Epidermal melanocyte (primary cell): ENCODE measurements at regions not wholly inside any gene's neighbourhood (a gene's known extent, or its start where the extent isn't known, plus 50 kb on each side); places are given as distances from the start of the nearest gene placed in this dataset.

Source experiments
- DNase-seq: peaks from one replicate; pipeline ENCODE4 v3.0.0; 2011; ENCODE audit warnings: low spot score; ENCODE audit not compliant: insufficient read length

- no peak for DNase-seq
Observed at GRCh38 chr3:40851836-40852235, 327.1 kb downstream of the ZNF621 start.

- DNase-seq = no peak
Observed at GRCh38 chr3:40852712-40853111, 328.0 kb downstream of the ZNF621 start.

- no peak for DNase-seq
Observed at GRCh38 chr3:40853474-40853873, 328.7 kb downstream of the ZNF621 start.

- DNase-seq = no peak
Observed at GRCh38 chr3:40855871-40856270, 331.1 kb downstream of the ZNF621 start.

- no peak for DNase-seq
Observed at GRCh38 chr3:40858364-40859115, 333.8 kb downstream of the ZNF621 start.

- DNase-seq = no peak
Observed at GRCh38 chr3:40862946-40863345, 336.4 kb upstream of the CTNNB1 start.

GRCh38 chr3:40864146-40864782 is 335.0 kb upstream of the CTNNB1 start:
- no peak for DNase-seq

- DNase-seq = no peak
Observed at GRCh38 chr3:40864915-40865314, 334.4 kb upstream of the CTNNB1 start.

DNA sequence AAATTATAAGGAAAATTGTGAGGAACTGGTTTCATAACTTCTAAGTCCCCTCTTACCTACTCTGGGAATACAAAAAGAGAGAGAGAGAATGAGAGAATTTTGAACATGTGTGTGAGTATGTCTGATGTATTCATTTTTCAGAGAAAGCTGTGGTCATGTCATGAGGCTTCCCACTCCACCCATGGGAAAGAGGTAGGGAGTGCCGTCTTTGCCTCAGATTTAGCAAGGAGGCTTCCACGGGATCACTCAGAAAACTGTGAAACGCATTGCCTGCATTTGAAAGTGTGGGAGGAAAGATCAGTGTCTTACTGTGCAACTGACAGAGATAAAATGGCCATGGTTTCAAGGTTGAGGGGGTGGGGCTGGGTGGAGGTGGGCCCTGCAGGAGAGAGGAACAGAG is 331.5 kb upstream of the CTNNB1 start:
- no peak for DNase-seq

DNA sequence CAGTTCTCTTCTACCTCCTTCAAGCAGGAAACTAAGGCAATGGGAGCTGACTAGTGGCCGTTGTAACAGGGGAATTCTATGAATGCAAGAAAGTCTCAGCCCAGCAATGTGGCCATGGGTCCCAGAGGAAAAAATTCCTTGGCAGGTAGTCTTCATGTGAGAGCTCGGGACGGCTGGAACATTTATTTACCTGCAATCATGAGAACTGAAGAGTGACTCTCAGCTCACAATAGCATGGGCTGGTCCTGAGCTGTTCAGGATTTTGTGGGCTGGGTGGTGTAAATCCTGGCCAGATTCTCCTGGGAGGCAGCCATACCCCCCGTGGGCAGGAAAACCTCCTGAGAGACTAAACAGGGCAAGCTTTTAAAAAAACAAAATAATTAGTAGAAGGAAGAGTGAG is 330.3 kb upstream of the CTNNB1 start:
- DNase-seq = no peak

DNA sequence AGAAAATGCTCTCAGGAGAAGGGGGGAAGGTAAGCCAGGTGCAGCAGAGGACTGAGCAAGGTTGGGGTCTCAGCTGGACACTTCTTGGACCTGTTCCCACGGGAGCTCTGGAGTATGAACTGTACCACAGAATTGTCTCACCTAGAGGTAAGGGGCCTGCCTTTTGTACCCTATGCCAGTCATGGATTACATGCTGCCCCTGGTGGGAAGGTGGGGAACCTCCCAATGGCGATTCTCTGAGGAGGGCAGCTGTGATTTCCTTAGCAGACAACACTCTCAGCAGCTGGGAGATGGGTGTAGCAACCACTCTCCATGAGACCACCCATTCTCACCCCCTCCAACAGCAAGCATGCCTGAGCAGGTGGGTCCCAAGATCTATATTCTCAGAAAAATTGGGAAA is 329.4 kb upstream of the CTNNB1 start:
- DNase-seq = no peak

GRCh38 chr3:40871394-40871793 is 327.9 kb upstream of the CTNNB1 start:
- no peak for DNase-seq

- no peak for DNase-seq
Observed at GRCh38 chr3:40872258-40872920, 326.9 kb upstream of the CTNNB1 start.

DNA sequence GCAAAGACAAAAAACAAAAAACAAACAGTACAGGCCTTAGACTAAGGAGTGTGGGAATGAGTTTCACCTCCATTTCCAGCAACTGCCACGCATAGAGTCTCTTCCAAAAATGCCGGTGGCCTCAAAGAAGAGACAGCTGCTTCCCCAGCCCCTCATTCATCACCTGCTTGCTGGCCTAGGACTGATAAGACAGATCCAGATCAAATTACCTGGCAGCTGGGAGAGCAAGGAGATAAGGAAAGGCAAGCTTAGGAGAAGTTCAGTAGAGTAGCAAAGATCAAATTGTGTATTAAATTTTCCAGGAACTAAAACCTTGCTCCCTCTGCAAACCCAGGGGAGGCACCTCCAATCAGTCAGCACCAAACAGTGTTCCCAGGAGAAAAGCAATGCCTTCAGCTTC is 325.8 kb upstream of the CTNNB1 start:
- no peak for DNase-seq

GRCh38 chr3:40873934-40874699 is 325.2 kb upstream of the CTNNB1 start:
- no peak for DNase-seq

DNA sequence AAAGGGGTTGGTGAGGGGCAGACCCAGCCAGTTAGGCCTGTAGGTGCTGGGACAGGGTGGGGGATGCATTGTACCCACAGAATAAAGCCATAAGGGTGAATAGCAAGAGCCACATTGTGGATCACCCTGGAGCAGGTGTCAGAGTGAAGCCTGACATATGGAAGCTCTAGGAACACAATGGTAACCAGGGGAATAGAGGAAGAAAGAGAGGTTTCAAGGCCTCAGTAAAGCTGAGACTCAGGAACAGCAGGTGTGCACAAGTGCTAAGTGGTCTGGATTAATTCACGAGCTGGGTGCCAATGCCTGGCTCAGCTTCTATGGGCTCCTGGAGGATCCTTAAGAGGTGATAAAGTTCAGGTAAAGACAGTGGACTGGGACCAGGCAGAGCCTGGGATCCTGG is 323.7 kb upstream of the CTNNB1 start:
- no peak for DNase-seq

GRCh38 chr3:40876009-40876408 is 323.3 kb upstream of the CTNNB1 start:
- no peak for DNase-seq

DNA sequence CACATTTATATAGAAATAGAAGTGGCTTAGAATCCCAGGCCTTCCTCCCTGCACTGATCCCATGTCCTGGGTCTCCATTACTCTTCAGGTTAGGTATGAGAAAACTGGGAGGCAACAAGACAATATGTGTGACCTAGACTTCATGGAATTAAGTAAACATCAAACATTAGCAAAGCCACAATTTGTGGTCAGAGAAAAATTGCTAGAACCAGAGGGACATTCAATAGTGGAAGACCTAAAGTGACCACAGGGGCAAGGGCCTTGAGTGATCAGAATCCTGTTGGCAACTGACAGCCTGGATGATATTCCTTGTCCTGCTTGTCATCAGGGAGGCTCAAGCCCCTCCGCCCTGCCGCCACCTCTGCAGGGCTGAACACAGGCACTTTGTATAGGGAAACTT is 322.8 kb upstream of the CTNNB1 start:
- DNase-seq = no peak

- peak; percentile 31 for DNase-seq
Observed at GRCh38 chr3:40877631-40878463, 321.5 kb upstream of the CTNNB1 start.

DNA sequence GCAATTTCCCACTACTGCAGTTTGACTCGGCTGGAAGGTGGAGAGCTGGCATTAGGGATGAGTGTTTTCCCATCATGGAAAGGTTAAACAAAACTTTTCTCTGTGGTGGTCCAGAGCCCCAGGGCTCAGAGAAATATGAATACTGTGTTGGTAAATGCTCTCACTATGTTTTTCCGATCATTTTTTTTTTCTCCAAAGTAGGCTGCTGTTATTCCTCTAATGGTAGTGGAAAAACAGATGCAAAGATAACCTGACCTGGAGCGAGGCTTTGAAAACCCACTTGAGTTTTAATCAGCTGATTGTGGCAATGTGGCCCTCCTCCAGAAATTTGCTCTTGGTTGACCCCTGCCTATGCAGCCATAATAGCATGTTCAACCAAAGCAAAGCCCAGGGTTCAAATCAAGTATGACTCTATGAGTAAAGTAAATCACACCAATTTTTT is 320.8 kb upstream of the CTNNB1 start:
- DNase-seq = no peak

- no peak for DNase-seq
Observed at GRCh38 chr3:40885430-40885829, 313.9 kb upstream of the CTNNB1 start.
